GM12891 (cell line): ENCODE measurements at regions not wholly inside any gene's neighbourhood (a gene's known extent, or its start where the extent isn't known, plus 50 kb on each side); places are given as distances from the start of the nearest gene placed in this dataset.

ENCODE experiments used
- POLR2A ChIP-seq: IDR thresholded peaks from 2 replicates; pipeline ENCODE4 v1.6.1; 2011; ENCODE audit warnings: low read depth, low read length, control low read depth
- TAF1 ChIP-seq: IDR thresholded peaks from 2 replicates; pipeline ENCODE4 v1.6.1; 2011; ENCODE audit warnings: low read depth, low read length, control low read depth

GRCh38 chr13:109323338-109323737 lies 463.0 kb downstream of the IRS2 start:
- TF ChIP-seq POLR2A (no peak), TAF1 (no peak)
